CD14-positive monocyte (primary cell): ENCODE measurements at regions not wholly inside any gene's neighbourhood (a gene's known extent, or its start where the extent isn't known, plus 50 kb on each side); places are given as distances from the start of the nearest gene placed in this dataset.

Experiments used
- DNase-seq, 3 donors: peaks; one replicate each; pipeline ENCODE4 v3.0.0-alpha.2; 2011 to 2022
- H2AFZ ChIP-seq: 2 replicates; pipeline ENCODE4 v1.6.0; 2012; ENCODE audit warnings: mild to moderate bottlenecking, low read depth, low read length, inconsistent platforms; ENCODE audit not compliant: insufficient read depth, poor library complexity, severe bottlenecking
- H3K27ac ChIP-seq, 2 donors: 1 replicate in 1 of 2; 2 replicates in 1 of 2; pipeline ENCODE4 v1.5.1; 2012 to 2013; ENCODE audit warnings: low read length in 2 of 2, control low read depth in 1 of 2, inconsistent platforms in 1 of 2, low read depth in 1 of 2, mild to moderate bottlenecking in 1 of 2
- H3K27me3 ChIP-seq, 2 donors: one replicate each; pipeline versions ENCODE4 v1.6.0 to v1.6.1; 2011 to 2013; ENCODE audit warnings: low read length in 2 of 2; ENCODE audit not compliant: control insufficient read depth in 2 of 2, insufficient read depth in 2 of 2
- H3K36me3 ChIP-seq, 2 donors: replicated peaks in 1 of 2; 1 replicate in 1 of 2; 2 replicates in 1 of 2; pipeline versions ENCODE4 v1.5.1 to v1.6.1; 2012 to 2013; ENCODE audit warnings: low read length in 2 of 2, control low read depth in 1 of 2, inconsistent platforms in 1 of 2, mild to moderate bottlenecking in 1 of 2; ENCODE audit not compliant: insufficient read depth in 2 of 2, control insufficient read depth in 1 of 2
- H3K4me1 ChIP-seq, 2 donors: 1 replicate in 1 of 2; 2 replicates in 1 of 2; pipeline versions ENCODE4 v1.5.1 to v1.6.1; 2012 to 2013; ENCODE audit warnings: low read length in 2 of 2, control low read depth in 1 of 2, inconsistent platforms in 1 of 2, mild to moderate bottlenecking in 1 of 2, moderate library complexity in 1 of 2; ENCODE audit not compliant: insufficient read depth in 2 of 2, control insufficient read depth in 1 of 2
- H3K4me2 ChIP-seq: replicated peaks from 2 replicates; pipeline ENCODE3; 2012; ENCODE audit warnings: low read length, moderate library complexity, mild to moderate bottlenecking; ENCODE audit not compliant: poor library complexity, severe bottlenecking; ENCODE audit errors: extremely low read depth
- H3K4me3 ChIP-seq, 3 experiments: fragments of 200-600 bp in 1 of 3; sonication (generic) in 1 of 3; replicated peaks in 1 of 3; 1 replicate in 2 of 3; 2 replicates in 1 of 3; pipeline ENCODE4 v1.5.1; 2011 to 2013; ENCODE audit warnings: low read length in 3 of 3, mild to moderate bottlenecking in 3 of 3, control low read depth in 2 of 3, low read depth in 2 of 3, inconsistent platforms in 1 of 3, moderate library complexity in 1 of 3
- H3K79me2 ChIP-seq: 2 replicates; pipeline ENCODE4 v1.6.0; 2012; ENCODE audit warnings: mild to moderate bottlenecking, control low read depth, inconsistent platforms, low read length, moderate library complexity; ENCODE audit not compliant: insufficient read depth
- H3K9ac ChIP-seq: 2 replicates; pipeline ENCODE4 v1.6.0; 2017; ENCODE audit warnings: low read length, mild to moderate bottlenecking; ENCODE audit not compliant: insufficient read depth, poor library complexity, severe bottlenecking
- H3K9me3 ChIP-seq, 2 donors: replicated peaks in 1 of 2; 1 replicate in 1 of 2; 2 replicates in 1 of 2; pipeline versions ENCODE4 v1.5.1 to v1.6.1; 2012 to 2013; ENCODE audit warnings: low read length in 2 of 2, control low read depth in 1 of 2; ENCODE audit not compliant: control insufficient read depth in 1 of 2, insufficient read depth in 1 of 2
- H4K20me1 ChIP-seq: 2 replicates; pipeline ENCODE4 v1.6.0; 2012; ENCODE audit warnings: mild to moderate bottlenecking, low read length, control low read depth, moderate library complexity; ENCODE audit not compliant: insufficient read depth
- H3K27ac Mint-ChIP-seq, 7 donors: one replicate each; pipeline ENCODE4 v1.8.0; 2020; ENCODE audit warnings: mild to moderate bottlenecking in 7 of 7, mixed read lengths in 7 of 7, moderate library complexity in 6 of 7, inconsistent platforms in 2 of 7
- H3K27me3 Mint-ChIP-seq, 3 donors: one replicate each; pipeline ENCODE4 v1.8.0; 2021 to 2022; ENCODE audit warnings: low read depth in 3 of 3, mild to moderate bottlenecking in 3 of 3, mixed read lengths in 3 of 3, moderate library complexity in 3 of 3, inconsistent platforms in 1 of 3
- H3K36me3 Mint-ChIP-seq, 2 donors: one replicate each; pipeline ENCODE4 v1.8.0; 2020; ENCODE audit warnings: mixed read lengths in 2 of 2, inconsistent platforms in 1 of 2, mild to moderate bottlenecking in 1 of 2
- H3K4me1 Mint-ChIP-seq: one replicate; pipeline ENCODE4 v1.8.0; 2020; ENCODE audit warnings: mild to moderate bottlenecking, mixed read lengths
- H3K4me3 Mint-ChIP-seq, 2 donors: one replicate each; pipeline ENCODE4 v1.8.0; 2020; ENCODE audit warnings: mild to moderate bottlenecking in 2 of 2, mixed read lengths in 2 of 2, moderate library complexity in 1 of 2
- H3K9me3 Mint-ChIP-seq, 7 donors: one replicate each; pipeline ENCODE4 v1.8.0; 2020 to 2022; ENCODE audit warnings: mixed read lengths in 7 of 7, mild to moderate bottlenecking in 6 of 7, moderate library complexity in 6 of 7, inconsistent platforms in 2 of 7
- WGBS: methylation state at CpG from one replicate; pipeline ENCODE4 v1.1.5; 2013; ENCODE audit warnings: missing lambda C conversion rate; ENCODE audit not compliant: insufficient coverage; 5-methylcytosine and 5-hydroxymethylcytosine counted together
- intact Hi-C, 2 donors: fragments of 100-400 bp; cut with micrococcal nuclease; formaldehyde crosslinking; loops; one replicate each; pipeline versions ENCODE4 v1.15.0 to v1.15.1; 2023
- TF ChIP-seq, protein P1 (sequence below): fragments of 200-600 bp; IDR thresholded peaks from one replicate; pipeline ENCODE4 v1.8.0; 2022; ENCODE audit warnings: antibody characterized with exemption, mild to moderate bottlenecking

DNA sequence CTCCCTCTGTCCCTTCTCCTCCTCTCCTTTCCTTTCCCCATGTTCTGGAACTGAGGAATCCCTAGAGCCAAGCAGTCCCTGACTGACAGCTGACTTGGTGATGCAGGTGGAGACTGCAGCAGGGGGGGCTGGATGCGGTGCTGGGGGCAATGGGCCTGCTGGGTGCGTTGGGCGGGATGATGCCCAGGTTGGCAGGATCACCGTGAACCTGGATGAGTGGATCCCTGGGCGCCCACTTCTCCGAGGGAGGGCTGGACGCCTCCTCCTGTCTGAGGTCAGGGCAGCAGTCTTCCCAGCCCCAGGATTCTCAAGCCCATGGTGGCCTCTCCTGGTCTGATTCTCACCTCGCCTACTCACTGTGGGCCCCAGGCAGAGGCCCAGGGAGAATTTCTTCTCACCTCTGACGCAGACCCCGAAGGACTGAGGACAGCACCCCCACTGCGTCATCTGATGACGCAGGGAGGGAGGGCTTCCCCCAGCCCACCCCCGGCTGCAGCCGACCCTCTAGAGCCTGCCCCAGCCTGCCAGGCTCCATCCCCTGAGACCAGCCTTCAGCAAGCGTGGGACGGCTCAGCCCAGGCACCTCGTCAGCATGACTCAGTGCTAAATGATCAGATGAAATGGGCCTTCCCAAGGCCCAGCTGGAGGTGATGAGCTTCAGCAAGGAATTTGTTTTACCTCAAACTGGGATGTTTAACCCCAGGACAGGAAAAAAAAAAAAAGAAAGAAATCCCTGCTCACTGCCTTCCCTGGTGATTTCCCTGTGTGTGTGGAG lies 188.0 kb upstream of the TNRC6C start:
- Histone ChIP-seq H3K79me2 (no peaks in the 10 kb centered on the region), H4K20me1 (no peaks in the 10 kb centered on the region), H3K4me3 (no peak overlapping the region), H2AFZ (no peak overlapping the region), H3K27ac (no peak overlapping the region), H3K9me3 (no peaks in the 10 kb centered on the region), H3K9ac (no peak overlapping the region), H3K4me2 (no peak overlapping the region), H3K36me3 (no peaks in the 10 kb centered on the region), H3K4me1 (no peaks in the 10 kb centered on the region), H3K27me3 (no peaks in the 10 kb centered on the region)
- TF ChIP-seq, protein P1, sequence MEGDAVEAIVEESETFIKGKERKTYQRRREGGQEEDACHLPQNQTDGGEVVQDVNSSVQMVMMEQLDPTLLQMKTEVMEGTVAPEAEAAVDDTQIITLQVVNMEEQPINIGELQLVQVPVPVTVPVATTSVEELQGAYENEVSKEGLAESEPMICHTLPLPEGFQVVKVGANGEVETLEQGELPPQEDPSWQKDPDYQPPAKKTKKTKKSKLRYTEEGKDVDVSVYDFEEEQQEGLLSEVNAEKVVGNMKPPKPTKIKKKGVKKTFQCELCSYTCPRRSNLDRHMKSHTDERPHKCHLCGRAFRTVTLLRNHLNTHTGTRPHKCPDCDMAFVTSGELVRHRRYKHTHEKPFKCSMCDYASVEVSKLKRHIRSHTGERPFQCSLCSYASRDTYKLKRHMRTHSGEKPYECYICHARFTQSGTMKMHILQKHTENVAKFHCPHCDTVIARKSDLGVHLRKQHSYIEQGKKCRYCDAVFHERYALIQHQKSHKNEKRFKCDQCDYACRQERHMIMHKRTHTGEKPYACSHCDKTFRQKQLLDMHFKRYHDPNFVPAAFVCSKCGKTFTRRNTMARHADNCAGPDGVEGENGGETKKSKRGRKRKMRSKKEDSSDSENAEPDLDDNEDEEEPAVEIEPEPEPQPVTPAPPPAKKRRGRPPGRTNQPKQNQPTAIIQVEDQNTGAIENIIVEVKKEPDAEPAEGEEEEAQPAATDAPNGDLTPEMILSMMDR, result no peak
- DNase-seq, result no peak
- H3K9me3 Mint-ChIP-seq, result no peaks in the 10 kb centered on the region
- peaks cover 8 to 20% (median 14%) of the 10 kb centered on the region in 3 donors for H3K27me3 Mint-ChIP-seq
- no peaks in the 10 kb centered on the region for H3K36me3 Mint-ChIP-seq
- intact Hi-C loops, result no loop called here
- WGBS, result 94% methylated on average over 16 of the region's 17 CpGs
- no peak overlapping the region for H3K27ac Mint-ChIP-seq
- peaks cover 3% of the 10 kb centered on the region for H3K4me1 Mint-ChIP-seq
- no peak overlapping the region for H3K4me3 Mint-ChIP-seq

GRCh38 chr17:77771145-77771544 lies 187.4 kb upstream of the TNRC6C start:
- no peaks in the 10 kb centered on the region for H3K36me3 Mint-ChIP-seq
- peaks cover 8 to 20% (median 14%) of the 10 kb centered on the region in 3 donors for H3K27me3 Mint-ChIP-seq
- DNase-seq, result no peak
- TF ChIP-seq, protein P1, result no peak
- Histone ChIP-seq H4K20me1 (no peaks in the 10 kb centered on the region), H3K36me3 (no peaks in the 10 kb centered on the region), H3K79me2 (no peaks in the 10 kb centered on the region), H3K4me1 (no peaks in the 10 kb centered on the region), H3K9ac (no peak overlapping the region), H2AFZ (no peak overlapping the region), H3K9me3 (no peaks in the 10 kb centered on the region), H3K4me3 (no peak overlapping the region), H3K4me2 (no peak overlapping the region), H3K27ac (no peak overlapping the region), H3K27me3 (no peaks in the 10 kb centered on the region)
- no peak overlapping the region for H3K27ac Mint-ChIP-seq
- intact Hi-C loops, result no loop called here
- no peaks in the 10 kb centered on the region for H3K9me3 Mint-ChIP-seq
- H3K4me1 Mint-ChIP-seq, result peaks cover 3% of the 10 kb centered on the region
- no peak overlapping the region for H3K4me3 Mint-ChIP-seq
- 92% methylated on average over 14 of the region's 14 CpGs for WGBS
